Neural progenitor cell (in vitro differentiated cells): ENCODE measurements at regions not wholly inside any gene's neighbourhood (a gene's known extent, or its start where the extent isn't known, plus 50 kb on each side); places are given as distances from the start of the nearest gene placed in this dataset.
"Not testable (repeated sequence)": the region's sequence is repeated elsewhere in the genome, so short reads cannot be mapped to it uniquely, and the experiment has no call there.

Experiments used
- DNase-seq: peaks from one replicate; pipeline ENCODE4 v3.0.0-alpha.2; 2016; ENCODE audit warnings: low spot score
- H2AFZ ChIP-seq: fragments of 200-600 bp; sonication (generic); replicated peaks from 2 replicates; pipeline ENCODE4 v1.6.1; 2016; ENCODE audit warnings: antibody characterized with exemption
- H3F3A ChIP-seq: fragments of 200-600 bp; sonication (generic); 2 replicates; pipeline ENCODE4 v1.6.1; 2016; ENCODE audit warnings: antibody characterized with exemption, low read depth
- H3K27ac ChIP-seq: fragments of 200-600 bp; sonication (generic); 2 replicates; pipeline ENCODE4 v1.5.1; 2016; ENCODE audit warnings: mild to moderate bottlenecking
- H3K27me3 ChIP-seq: fragments of 200-600 bp; sonication (generic); 2 replicates; pipeline ENCODE4 v1.6.1; 2016; ENCODE audit warnings: mild to moderate bottlenecking, moderate library complexity
- H3K36me3 ChIP-seq: fragments of 200-600 bp; sonication (generic); 2 replicates; pipeline ENCODE4 v1.5.1; 2016
- H3K4me1 ChIP-seq: fragments of 200-600 bp; sonication (generic); 2 replicates; pipeline ENCODE4 v1.6.1; 2016; ENCODE audit warnings: mixed run types
- H3K4me2 ChIP-seq: fragments of 200-600 bp; sonication (generic); 2 replicates; pipeline ENCODE4 v1.6.1; 2016
- H3K4me3 ChIP-seq: fragments of 200-600 bp; sonication (generic); 2 replicates; pipeline ENCODE4 v1.5.1; 2016
- H3K79me2 ChIP-seq: fragments of 200-600 bp; sonication (generic); 2 replicates; pipeline ENCODE4 v1.6.1; 2016; ENCODE audit warnings: low read depth
- H3K9ac ChIP-seq: fragments of 200-600 bp; sonication (generic); 2 replicates; pipeline ENCODE4 v1.6.1; 2016
- H3K9me3 ChIP-seq: fragments of 200-600 bp; sonication (generic); 2 replicates; pipeline ENCODE4 v1.5.1; 2016; ENCODE audit warnings: low read depth
- H4K20me1 ChIP-seq: fragments of 200-600 bp; sonication (generic); 2 replicates; pipeline ENCODE4 v1.6.1; 2016; ENCODE audit warnings: low read depth
- H3K27ac Mint-ChIP-seq: 3 replicates; pipeline ENCODE4 v1.8.0; 2021; ENCODE audit warnings: mixed read lengths
- H3K27me3 Mint-ChIP-seq: 2 replicates; pipeline ENCODE4 v1.8.0; 2022; ENCODE audit warnings: low read depth, mild to moderate bottlenecking, inconsistent platforms, moderate library complexity, mixed read lengths; ENCODE audit not compliant: insufficient read depth
- H3K36me3 Mint-ChIP-seq: 3 replicates; pipeline ENCODE4 v1.8.0; 2021; ENCODE audit warnings: mixed read lengths
- H3K4me1 Mint-ChIP-seq: 3 replicates; pipeline ENCODE4 v1.8.0; 2021; ENCODE audit warnings: mixed read lengths
- H3K4me3 Mint-ChIP-seq: 3 replicates; pipeline ENCODE4 v1.8.0; 2021; ENCODE audit warnings: mild to moderate bottlenecking, moderate library complexity, mixed read lengths
- H3K9me3 Mint-ChIP-seq: 3 replicates; pipeline ENCODE4 v1.8.0; 2020; ENCODE audit warnings: mixed read lengths
- EZH2 ChIP-seq: fragments of 200-600 bp; sonication (generic); IDR thresholded peaks from 2 replicates; pipeline ENCODE4 v1.6.1; 2017; ENCODE audit warnings: antibody characterized with exemption, mild to moderate bottlenecking, moderate library complexity
- EZH2phosphoT487 ChIP-seq: fragments of 200-600 bp; sonication (generic); IDR thresholded peaks from 2 replicates; pipeline ENCODE4 v1.6.1; 2017; ENCODE audit warnings: antibody characterized with exemption

DNA sequence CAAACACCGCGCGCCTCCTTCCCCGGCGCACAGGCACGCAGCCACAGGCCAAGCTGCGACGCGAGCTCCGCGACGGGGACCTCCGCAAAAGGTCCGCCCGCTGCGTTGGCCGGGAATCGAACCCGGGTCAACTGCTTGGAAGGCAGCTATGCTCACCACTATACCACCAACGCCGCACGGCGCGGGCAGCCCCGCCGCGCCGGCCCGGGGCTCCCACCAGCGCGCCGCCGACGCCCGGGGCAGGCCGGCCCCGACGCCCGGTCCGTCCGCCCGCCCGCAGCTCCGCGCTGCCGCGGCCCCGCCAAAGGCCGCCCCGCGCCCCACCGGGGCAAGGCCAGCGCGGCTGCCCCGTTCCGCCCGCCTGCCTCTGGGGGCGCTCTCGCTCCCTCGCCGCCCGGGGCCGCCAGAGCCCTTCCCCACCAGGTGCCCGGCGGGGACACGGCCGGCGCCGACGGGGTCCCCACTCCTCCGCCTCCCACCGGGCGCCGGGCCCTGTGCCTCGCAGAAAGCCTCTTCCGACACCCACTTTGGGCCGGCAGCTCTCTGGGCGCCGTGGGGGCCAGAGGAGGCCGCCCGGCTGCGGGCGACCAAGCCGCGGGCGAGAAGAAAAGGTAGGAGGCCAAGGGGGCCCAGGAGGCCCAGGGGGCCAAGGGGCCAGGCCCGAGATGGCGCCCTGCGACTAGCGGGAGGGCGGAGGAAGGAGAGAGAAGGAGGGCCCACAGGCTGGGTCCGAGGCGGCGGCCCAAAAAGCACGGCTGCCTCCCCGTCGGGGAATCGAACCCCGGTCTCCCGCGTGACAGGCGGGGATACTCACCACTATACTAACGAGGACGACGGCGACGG, 50.2 kb upstream of the FCGR2A start:
- not testable (repeated sequence) for H3K36me3 Mint-ChIP-seq, H3K9ac ChIP-seq, H3K27me3 Mint-ChIP-seq

DNA sequence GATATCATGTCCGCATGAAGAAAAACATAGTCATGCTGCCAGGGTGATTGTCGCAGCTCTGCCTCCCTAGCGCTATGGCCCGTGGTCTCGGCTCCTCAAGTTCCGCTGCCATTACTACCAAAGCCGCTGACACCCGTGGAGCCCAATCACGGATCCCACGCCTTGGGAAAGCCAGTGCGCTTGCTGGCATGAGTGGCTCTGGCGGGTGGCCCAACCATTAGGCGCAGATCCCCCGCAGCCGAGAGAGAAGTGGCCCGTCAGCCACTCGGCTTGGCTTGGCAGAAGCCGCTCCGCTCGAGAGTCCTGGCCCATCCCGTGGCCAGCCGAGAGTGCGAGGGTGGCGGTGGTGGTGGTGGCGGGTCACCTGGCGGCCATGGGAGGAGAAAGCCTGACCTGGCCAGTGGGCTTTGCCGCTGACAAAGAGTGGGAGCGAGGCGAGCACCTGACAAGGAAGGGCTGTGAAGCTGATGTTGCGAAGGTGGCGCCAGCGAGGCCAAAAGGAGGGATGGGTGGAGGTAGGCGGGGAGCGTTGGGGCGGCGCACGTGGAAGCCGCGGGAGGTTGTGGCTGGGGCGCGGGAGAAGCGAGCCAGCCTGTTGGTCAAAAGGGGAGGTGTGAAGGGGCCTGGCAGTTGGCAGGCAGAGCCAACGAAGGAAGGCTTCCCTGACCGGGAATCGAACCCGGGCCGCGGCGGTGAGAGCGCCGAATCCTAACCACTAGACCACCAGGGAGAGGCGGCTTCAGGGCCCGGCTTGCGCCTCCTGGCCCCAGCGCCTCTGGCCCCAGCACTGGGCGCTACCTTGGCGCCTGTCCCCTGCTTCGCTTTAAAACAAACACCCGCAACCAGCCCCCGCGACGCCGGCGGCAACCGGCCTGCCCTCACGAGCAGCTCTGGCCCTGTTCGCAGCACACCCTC, 51.0 kb upstream of the FCGR2A start:
- H4K20me1 ChIP-seq, H3K4me2 ChIP-seq, H3K4me3 Mint-ChIP-seq, H3K9me3 Mint-ChIP-seq, H3K79me2 ChIP-seq, H3K4me1 ChIP-seq, H3K27ac ChIP-seq, H3F3A ChIP-seq, H3K9ac ChIP-seq, DNase-seq, H3K4me1 Mint-ChIP-seq, H3K27ac Mint-ChIP-seq, H3K4me3 ChIP-seq, H2AFZ ChIP-seq, H3K36me3 ChIP-seq, H3K36me3 Mint-ChIP-seq, H3K9me3 ChIP-seq, H3K27me3 Mint-ChIP-seq: not testable (repeated sequence)
- TF ChIP-seq EZH2phosphoT487: peak; percentile 56
- TF ChIP-seq EZH2: peak; percentile 73
- H3K27me3 ChIP-seq: peaks cover 19% of the 10 kb centered on the region

More for the DNA sequence above, 50.2 kb upstream of the FCGR2A start:
- H4K20me1 ChIP-seq, H3K9me3 ChIP-seq, H3K4me2 ChIP-seq, H3K4me3 Mint-ChIP-seq, H3F3A ChIP-seq, H3K79me2 ChIP-seq, H3K36me3 ChIP-seq, H3K4me1 Mint-ChIP-seq, H3K27ac Mint-ChIP-seq, H2AFZ ChIP-seq, H3K27ac ChIP-seq, H3K4me1 ChIP-seq, H3K4me3 ChIP-seq, DNase-seq, H3K9me3 Mint-ChIP-seq: not testable (repeated sequence)
- peaks cover 27% of the 10 kb centered on the region for H3K27me3 ChIP-seq

DNA sequence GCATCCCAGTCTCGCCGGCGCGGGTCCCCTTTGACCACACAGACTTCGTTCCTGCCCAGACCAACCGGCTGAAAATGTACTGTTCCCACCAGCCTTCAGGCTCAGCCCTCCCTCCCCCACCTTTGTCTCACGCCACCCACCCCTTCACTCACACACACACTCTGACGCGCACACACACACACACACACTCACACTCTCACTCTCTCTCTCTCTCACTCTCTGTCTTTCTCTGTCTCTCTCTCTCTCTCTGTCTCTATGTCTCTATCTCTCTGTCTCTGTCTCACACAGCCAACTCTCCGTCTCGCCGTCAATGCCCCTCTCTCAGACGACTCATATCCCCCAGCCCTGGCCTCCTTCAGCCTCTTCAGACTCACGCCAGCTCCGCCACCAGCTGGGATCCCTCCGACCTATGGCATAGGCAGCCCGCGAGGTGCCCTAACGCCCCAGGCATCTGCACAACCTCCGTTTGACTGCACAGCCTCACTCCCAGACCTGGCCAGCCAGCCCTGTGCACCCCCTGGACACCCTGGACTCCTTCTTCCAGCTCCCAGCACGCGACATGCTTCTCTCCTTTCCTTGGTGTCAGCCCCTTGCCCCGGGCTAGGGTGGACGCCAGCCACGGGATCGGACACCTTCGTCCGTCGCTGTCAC, 53.4 kb upstream of the FCGR2A start:
- H3K4me3 ChIP-seq, H3K27ac Mint-ChIP-seq, H3K36me3 Mint-ChIP-seq, H3K9ac ChIP-seq, H3K27me3 Mint-ChIP-seq, H3K27ac ChIP-seq, H3K4me1 Mint-ChIP-seq, H3K9me3 Mint-ChIP-seq, H3K4me2 ChIP-seq, H3F3A ChIP-seq, H3K4me3 Mint-ChIP-seq, H3K36me3 ChIP-seq, H3K9me3 ChIP-seq, H3K27me3 ChIP-seq, H2AFZ ChIP-seq, H3K4me1 ChIP-seq, H4K20me1 ChIP-seq, DNase-seq, H3K79me2 ChIP-seq: not testable (repeated sequence)

DNA sequence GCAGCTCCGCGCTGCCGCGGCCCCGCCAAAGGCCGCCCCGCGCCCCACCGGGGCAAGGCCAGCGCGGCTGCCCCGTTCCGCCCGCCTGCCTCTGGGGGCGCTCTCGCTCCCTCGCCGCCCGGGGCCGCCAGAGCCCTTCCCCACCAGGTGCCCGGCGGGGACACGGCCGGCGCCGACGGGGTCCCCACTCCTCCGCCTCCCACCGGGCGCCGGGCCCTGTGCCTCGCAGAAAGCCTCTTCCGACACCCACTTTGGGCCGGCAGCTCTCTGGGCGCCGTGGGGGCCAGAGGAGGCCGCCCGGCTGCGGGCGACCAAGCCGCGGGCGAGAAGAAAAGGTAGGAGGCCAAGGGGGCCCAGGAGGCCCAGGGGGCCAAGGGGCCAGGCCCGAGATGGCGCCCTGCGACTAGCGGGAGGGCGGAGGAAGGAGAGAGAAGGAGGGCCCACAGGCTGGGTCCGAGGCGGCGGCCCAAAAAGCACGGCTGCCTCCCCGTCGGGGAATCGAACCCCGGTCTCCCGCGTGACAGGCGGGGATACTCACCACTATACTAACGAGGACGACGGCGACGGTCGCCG, 57.4 kb upstream of the FCGR2A start:
- not testable (repeated sequence) for H3K4me2 ChIP-seq, H3K9me3 Mint-ChIP-seq, H3K9ac ChIP-seq, H3K36me3 Mint-ChIP-seq, H3K9me3 ChIP-seq, H3F3A ChIP-seq, H3K27ac Mint-ChIP-seq, H3K27me3 ChIP-seq, H2AFZ ChIP-seq, H3K4me3 ChIP-seq, H4K20me1 ChIP-seq, H3K4me1 ChIP-seq, H3K36me3 ChIP-seq, H3K4me1 Mint-ChIP-seq, H3K4me3 Mint-ChIP-seq, DNase-seq, H3K27ac ChIP-seq, H3K27me3 Mint-ChIP-seq, H3K79me2 ChIP-seq

DNA sequence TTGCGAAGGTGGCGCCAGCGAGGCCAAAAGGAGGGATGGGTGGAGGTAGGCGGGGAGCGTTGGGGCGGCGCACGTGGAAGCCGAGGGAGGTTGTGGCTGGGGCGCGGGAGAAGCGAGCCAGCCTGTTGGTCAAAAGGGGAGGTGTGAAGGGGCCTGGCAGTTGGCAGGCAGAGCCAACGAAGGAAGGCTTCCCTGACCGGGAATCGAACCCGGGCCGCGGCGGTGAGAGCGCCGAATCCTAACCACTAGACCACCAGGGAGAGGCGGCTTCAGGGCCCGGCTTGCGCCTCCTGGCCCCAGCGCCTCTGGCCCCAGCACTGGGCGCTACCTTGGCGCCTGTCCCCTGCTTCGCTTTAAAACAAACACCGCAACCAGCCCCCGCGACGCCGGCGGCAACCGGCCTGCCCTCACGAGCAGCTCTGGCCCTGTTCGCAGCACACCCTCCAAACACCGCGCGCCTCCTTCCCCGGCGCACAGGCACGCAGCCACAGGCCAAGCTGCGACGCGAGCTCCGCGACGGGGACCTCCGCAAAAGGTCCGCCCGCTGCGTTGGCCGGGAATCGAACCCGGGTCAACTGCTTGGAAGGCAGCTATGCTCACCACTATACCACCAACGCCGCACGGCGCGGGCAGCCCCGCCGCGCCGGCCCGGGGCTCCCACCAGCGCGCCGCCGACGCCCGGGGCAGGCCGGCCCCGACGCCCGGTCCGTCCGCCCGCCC, 58.1 kb upstream of the FCGR2A start:
- H3K27me3 ChIP-seq, H3K4me1 ChIP-seq, H3K4me1 Mint-ChIP-seq, H3K9me3 ChIP-seq, H3K36me3 Mint-ChIP-seq, H3K27ac ChIP-seq, H4K20me1 ChIP-seq, H3K27me3 Mint-ChIP-seq, H3K27ac Mint-ChIP-seq, H2AFZ ChIP-seq, H3K9ac ChIP-seq, H3K36me3 ChIP-seq, H3K79me2 ChIP-seq, H3K9me3 Mint-ChIP-seq, H3K4me3 ChIP-seq, DNase-seq, H3K4me3 Mint-ChIP-seq, H3F3A ChIP-seq, H3K4me2 ChIP-seq: not testable (repeated sequence)
